HEK293 (cell line): ENCODE measurements at regions not wholly inside any gene's neighbourhood (a gene's known extent, or its start where the extent isn't known, plus 50 kb on each side); places are given as distances from the start of the nearest gene placed in this dataset.

Experiments
- CTCF ChIP-seq: fragments of 450-650 bp; formaldehyde crosslinking; IDR thresholded peaks from 2 replicates; pipeline ENCODE4 v1.5.1; 2016; ENCODE audit warnings: missing biosample characterization, missing genetic modification characterization
- REPIN1 ChIP-seq: fragments of 450-650 bp; formaldehyde crosslinking; IDR thresholded peaks from 2 replicates; pipeline ENCODE4 v1.5.1; 2017; ENCODE audit warnings: missing biosample characterization, missing genetic modification characterization, low read depth
- YY1 ChIP-seq: fragments of 450-650 bp; formaldehyde crosslinking; IDR thresholded peaks from 2 replicates; pipeline ENCODE4 v1.5.1; 2018; ENCODE audit warnings: missing biosample characterization, missing genetic modification characterization
- ZBTB44 ChIP-seq: fragments of 450-650 bp; IDR thresholded peaks from 2 replicates; pipeline ENCODE4 v1.5.1; 2018; ENCODE audit warnings: missing biosample characterization, mild to moderate bottlenecking, missing genetic modification characterization
- ZNF138 ChIP-seq: fragments of 450-650 bp; formaldehyde crosslinking; IDR thresholded peaks from 2 replicates; pipeline ENCODE4 v1.5.1; 2016; ENCODE audit warnings: missing biosample characterization, missing genetic modification characterization, borderline replicate concordance
- ZNF16 ChIP-seq: fragments of 450-650 bp; formaldehyde crosslinking; IDR thresholded peaks from 2 replicates; pipeline ENCODE4 v1.5.1; 2016; ENCODE audit warnings: low read depth, missing biosample characterization, missing genetic modification characterization
- ZNF274 ChIP-seq, 2 experiments: fragments of 200-500 bp in 1 of 2; fragments of 450-650 bp in 1 of 2; sonication (Bioruptor generic) in 1 of 2; formaldehyde crosslinking in 1 of 2; IDR thresholded peaks; 2 replicates each; pipeline versions ENCODE4 v1.5.1 to v1.6.1; 2014 to 2016; ENCODE audit warnings: borderline replicate concordance in 1 of 2, inconsistent platforms in 1 of 2, low read length in 1 of 2, missing biosample characterization in 1 of 2, missing genetic modification characterization in 1 of 2
- ZSCAN30 ChIP-seq: fragments of 450-650 bp; IDR thresholded peaks from 2 replicates; pipeline ENCODE4 v1.5.1; 2018; ENCODE audit warnings: missing biosample characterization, mild to moderate bottlenecking, missing genetic modification characterization, moderate library complexity
- TF ChIP-seq, protein P1 (sequence below): fragments of 450-650 bp; formaldehyde crosslinking; IDR thresholded peaks from 2 replicates; pipeline ENCODE4 v1.5.1; 2016; ENCODE audit warnings: missing biosample characterization, missing genetic modification characterization

DNA sequence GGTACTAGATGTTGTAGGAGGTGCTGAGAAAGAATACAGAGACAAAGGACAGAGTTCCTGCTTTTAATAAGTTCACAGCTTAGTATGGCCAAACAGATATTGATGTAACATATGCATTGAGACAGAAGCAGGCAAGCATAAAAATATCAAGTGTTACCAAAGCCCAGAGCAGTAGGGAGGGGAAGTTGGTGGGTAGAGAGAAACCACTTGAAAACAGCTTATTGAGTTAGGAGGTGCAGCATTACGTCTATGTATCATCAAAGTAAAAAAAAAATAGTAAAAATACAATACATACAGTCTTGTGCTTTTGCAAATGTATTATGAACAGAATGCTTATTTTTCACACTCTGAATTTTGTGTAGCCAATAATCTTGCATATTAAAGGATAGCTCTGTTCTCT is 441.8 kb upstream of the SGCD start:
- TF ChIP-seq, protein P1, sequence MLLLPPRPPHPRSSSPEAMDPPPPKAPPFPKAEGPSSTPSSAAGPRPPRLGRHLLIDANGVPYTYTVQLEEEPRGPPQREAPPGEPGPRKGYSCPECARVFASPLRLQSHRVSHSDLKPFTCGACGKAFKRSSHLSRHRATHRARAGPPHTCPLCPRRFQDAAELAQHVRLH (tag by site-specific recombination) = no peak
- TF ChIP-seq CTCF (tag by site-specific recombination) = no peak
- no peak for TF ChIP-seq YY1
- TF ChIP-seq ZNF16 (tag by site-specific recombination) = no peak
- TF ChIP-seq ZNF274 (IDR thresholded peaks at IDR 0.05; ENCODE audit: low read length) = no peak
- TF ChIP-seq ZNF274 (tag by site-specific recombination; IDR thresholded peaks at IDR 0.05; ENCODE audit: borderline replicate concordance) = no peak
- no peak for TF ChIP-seq ZNF138 (tag by site-specific recombination)
- TF ChIP-seq ZBTB44 = no peak
- no peak for TF ChIP-seq ZSCAN30 (tag by site-specific recombination)
- no peak for TF ChIP-seq REPIN1 (tag by site-specific recombination)
